H1 (cell line): ENCODE measurements at regions not wholly inside any gene's neighbourhood (a gene's known extent, or its start where the extent isn't known, plus 50 kb on each side); places are given as distances from the start of the nearest gene placed in this dataset.

ENCODE experiments used
- ATF2 ChIP-seq: IDR thresholded peaks from 2 replicates; pipeline ENCODE4 v1.6.1; 2012; ENCODE audit warnings: low read length, inconsistent platforms
- MAFK ChIP-seq: IDR thresholded peaks from 2 replicates; pipeline ENCODE4 v1.6.1; 2012; ENCODE audit warnings: low read depth, mild to moderate bottlenecking, improper control_type of control experiment, low read length
- POLR2A ChIP-seq, 2 experiments: IDR thresholded peaks; 1 replicate in 1 of 2; 2 replicates in 1 of 2; pipeline ENCODE4 v1.6.1; 2011; ENCODE audit warnings: low read depth in 2 of 2, low read length in 2 of 2, mild to moderate bottlenecking in 2 of 2; ENCODE audit errors: control extremely low read depth in 1 of 2
- POLR2AphosphoS5 ChIP-seq: IDR thresholded peaks from 2 replicates; pipeline ENCODE4 v1.6.1; 2011; ENCODE audit warnings: low read depth, low read length
- SRF ChIP-seq: IDR thresholded peaks from 2 replicates; pipeline ENCODE4 v1.6.1; 2011; ENCODE audit warnings: mild to moderate bottlenecking, low read depth, low read length, moderate library complexity
- SUZ12 ChIP-seq: fragments of 200-600 bp; sonication (generic); IDR thresholded peaks from 2 replicates; pipeline ENCODE4 v1.6.1; 2012; ENCODE audit warnings: mild to moderate bottlenecking, inconsistent platforms, low read length, moderate library complexity, mixed read lengths
- TBP ChIP-seq: IDR thresholded peaks from 2 replicates; pipeline ENCODE4 v1.6.1; 2011; ENCODE audit warnings: low read depth, low read length, improper control_type of control experiment
- TF ChIP-seq, protein P1 (sequence below), 3 experiments: IDR thresholded peaks; 1 replicate in 2 of 3; 2 replicates in 1 of 3; pipeline versions ENCODE4 v1.5.1 to v1.6.1; 2011; ENCODE audit warnings: low read length in 3 of 3, mild to moderate bottlenecking in 3 of 3, inconsistent platforms in 2 of 3, low read depth in 1 of 3, moderate library complexity in 1 of 3; ENCODE audit not compliant: insufficient read depth in 1 of 3; ENCODE audit errors: control extremely low read depth in 1 of 3

DNA sequence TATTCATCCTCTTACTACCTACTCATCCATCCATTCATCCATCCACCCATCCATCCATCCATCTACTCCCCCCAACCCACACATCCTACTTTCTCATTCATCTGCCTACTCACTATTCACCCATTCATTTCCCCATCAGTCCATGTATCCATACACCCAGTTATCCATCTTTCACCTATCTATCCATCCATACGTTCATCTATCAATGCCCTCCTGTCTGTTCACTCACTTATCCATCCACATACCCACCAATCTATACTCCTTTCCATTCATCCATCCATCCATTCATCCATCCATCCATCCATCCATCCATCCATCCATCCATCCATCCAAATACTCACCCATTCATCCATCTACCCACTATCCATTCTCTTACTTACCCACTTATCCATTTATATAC is 117.8 kb upstream of the LHX5 start:
- TF ChIP-seq SUZ12 (no peak), SRF (no peak), POLR2A (IDR thresholded peaks at IDR 0.05; ENCODE audit: control extremely low read depth in 1 of 2, low read depth in 2 of 2, low read length in 2 of 2) (no peak), ATF2 (no peak), TBP (no peak), MAFK (no peak), POLR2AphosphoS5 (no peak)
- TF ChIP-seq, protein P1, sequence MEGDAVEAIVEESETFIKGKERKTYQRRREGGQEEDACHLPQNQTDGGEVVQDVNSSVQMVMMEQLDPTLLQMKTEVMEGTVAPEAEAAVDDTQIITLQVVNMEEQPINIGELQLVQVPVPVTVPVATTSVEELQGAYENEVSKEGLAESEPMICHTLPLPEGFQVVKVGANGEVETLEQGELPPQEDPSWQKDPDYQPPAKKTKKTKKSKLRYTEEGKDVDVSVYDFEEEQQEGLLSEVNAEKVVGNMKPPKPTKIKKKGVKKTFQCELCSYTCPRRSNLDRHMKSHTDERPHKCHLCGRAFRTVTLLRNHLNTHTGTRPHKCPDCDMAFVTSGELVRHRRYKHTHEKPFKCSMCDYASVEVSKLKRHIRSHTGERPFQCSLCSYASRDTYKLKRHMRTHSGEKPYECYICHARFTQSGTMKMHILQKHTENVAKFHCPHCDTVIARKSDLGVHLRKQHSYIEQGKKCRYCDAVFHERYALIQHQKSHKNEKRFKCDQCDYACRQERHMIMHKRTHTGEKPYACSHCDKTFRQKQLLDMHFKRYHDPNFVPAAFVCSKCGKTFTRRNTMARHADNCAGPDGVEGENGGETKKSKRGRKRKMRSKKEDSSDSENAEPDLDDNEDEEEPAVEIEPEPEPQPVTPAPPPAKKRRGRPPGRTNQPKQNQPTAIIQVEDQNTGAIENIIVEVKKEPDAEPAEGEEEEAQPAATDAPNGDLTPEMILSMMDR (IDR thresholded peaks at IDR 0.05; ENCODE audit: control extremely low read depth in 1 of 3, insufficient read depth in 1 of 3, low read depth in 1 of 3, low read length in 3 of 3), result no peak
